ENCODE measurements at regions not wholly inside any gene's neighbourhood (a gene's known extent, or its start where the extent isn't known, plus 50 kb on each side); places are given as distances from the start of the nearest gene placed in this dataset.

GRCh38 chr5:175047048-175047447 is 322.7 kb downstream of the MSX2 start:
- Histone ChIP-seq H3K9me3 (no peaks in the 10 kb centered on the region), H3K9me2 (no peaks in the 10 kb centered on the region), H2AFZ (ENCODE audit: low read depth) (no peak overlapping the region), H3F3A (replicated peaks; ENCODE audit: insufficient read depth) (no peaks in the 10 kb centered on the region), H3K4me3 (ENCODE audit: low read depth in 2 of 2, low read length in 1 of 2) (no peak overlapping the region), H3K79me2 (ENCODE audit: insufficient read depth) (no peaks in the 10 kb centered on the region), H3K36me3 (replicated peaks in 1 of 2; ENCODE audit: control insufficient read depth in 1 of 2, insufficient read depth in 2 of 2, low read length in 1 of 2) (no peaks in the 10 kb centered on the region), H4K20me1 (ENCODE audit: insufficient read depth) (no peaks in the 10 kb centered on the region), H3K27me3 (ENCODE audit: insufficient read depth) (no peaks in the 10 kb centered on the region), H3K9ac (no peak overlapping the region), H3K4me2 (no peak overlapping the region), H3K4me1 (ENCODE audit: control insufficient read depth in 1 of 2, insufficient read depth in 2 of 2, low read depth in 1 of 2, low read length in 1 of 2) (no peaks in the 10 kb centered on the region), H3K27ac (ENCODE audit: low read depth in 2 of 2, low read length in 1 of 2) (no peak overlapping the region)
- 0% methylated on average over 1 of the region's 1 CpG for WGBS (ENCODE audit: low lambda C conversion rate)
- DNase-seq = no peak
- TF ChIP-seq IRF3 (IDR thresholded peaks at IDR 0.05; ENCODE audit: low read depth, low read length) (no peak), ELF1 (IDR thresholded peaks at IDR 0.05) (no peak), TAF1 (IDR thresholded peaks at IDR 0.05; ENCODE audit: borderline replicate concordance, low read depth, low read length) (no peak), USF2 (IDR thresholded peaks at IDR 0.05; ENCODE audit: borderline replicate concordance, low read depth, low read length) (no peak), PBX3 (IDR thresholded peaks at IDR 0.05) (no peak), GATA2 (CRISPR knock-in tag; IDR thresholded peaks at IDR 0.05) (no peak), TEAD4 (IDR thresholded peaks at IDR 0.05; ENCODE audit: borderline replicate concordance, insufficient read depth) (no peak), FOSL2 (IDR thresholded peaks at IDR 0.05; ENCODE audit: borderline replicate concordance, low read depth) (no peak), GABPA (IDR thresholded peaks at IDR 0.05; ENCODE audit: low read depth) (no peak), MAX (IDR thresholded peaks at IDR 0.05; ENCODE audit: low read depth) (no peak), FOXJ3 (CRISPR knock-in tag; IDR thresholded peaks at IDR 0.05) (no peak), CHD2 (IDR thresholded peaks at IDR 0.05; ENCODE audit: low read length, partially characterized antibody) (no peak), NFIC (IDR thresholded peaks at IDR 0.05; ENCODE audit: borderline replicate concordance) (no peak), YY1 (IDR thresholded peaks at IDR 0.05; ENCODE audit: low read depth) (no peak)
- ChIA-PET POLR2A (no interaction called here), CTCF (interaction anchor here (1.0 kb wide), 1 partner anchor 96 kb away, joined by 3 read pairs; no protein-coding TSS in a partner anchor)

- Histone ChIP-seq H3K79me2 (ENCODE audit: insufficient read depth) (no peaks in the 10 kb centered on the region), H3K9me3 (no peaks in the 10 kb centered on the region), H3K4me2 (no peak overlapping the region), H3K36me3 (replicated peaks in 1 of 2; ENCODE audit: control insufficient read depth in 1 of 2, insufficient read depth in 2 of 2, low read length in 1 of 2) (no peaks in the 10 kb centered on the region), H3F3A (replicated peaks; ENCODE audit: insufficient read depth) (no peaks in the 10 kb centered on the region), H3K4me1 (ENCODE audit: control insufficient read depth in 1 of 2, insufficient read depth in 2 of 2, low read depth in 1 of 2, low read length in 1 of 2) (no peaks in the 10 kb centered on the region), H3K9me2 (no peaks in the 10 kb centered on the region), H4K20me1 (ENCODE audit: insufficient read depth) (no peaks in the 10 kb centered on the region), H3K4me3 (ENCODE audit: low read depth in 2 of 2, low read length in 1 of 2) (no peak overlapping the region), H3K27ac (ENCODE audit: low read depth in 2 of 2, low read length in 1 of 2) (no peak overlapping the region), H3K9ac (no peak overlapping the region), H3K27me3 (ENCODE audit: insufficient read depth) (no peaks in the 10 kb centered on the region), H2AFZ (ENCODE audit: low read depth) (no peak overlapping the region)
- WGBS (ENCODE audit: low lambda C conversion rate) = 20% methylated on average over 5 of the region's 5 CpGs
- DNase-seq = no peak
- CTCF ChIA-PET = interaction anchor here (1.0 kb wide), 1 partner anchor 94 kb away, joined by 3 read pairs; no protein-coding TSS in a partner anchor
- no peak for TF ChIP-seq ZBTB33 (IDR thresholded peaks at IDR 0.05; ENCODE audit: borderline replicate concordance, low read depth)
- TF ChIP-seq ELF1 (IDR thresholded peaks at IDR 0.05) = no peak
- POLR2A ChIA-PET = no interaction called here
Observed at GRCh38 chr5:175045820-175046219, 321.4 kb downstream of the MSX2 start.

Measured in SK-N-SH (cell line).